Kidney capillary endothelial cell (primary cell): ENCODE measurements at regions not wholly inside any gene's neighbourhood (a gene's known extent, or its start where the extent isn't known, plus 50 kb on each side); places are given as distances from the start of the nearest gene placed in this dataset.
A peak's percentile ranks its signal among the peaks of the same experiment; 100 is the strongest.

Experiments
- DNase-seq: peaks from one replicate; pipeline ENCODE4 v3.0.0-alpha.2; 2018; ENCODE audit warnings: low spot score

- no peak for DNase-seq
Measured at GRCh38 chr7:85655252-85655651, 468.4 kb upstream of the SEMA3D start.

GRCh38 chr7:85644272-85644671 lies 457.4 kb upstream of the SEMA3D start:
- no peak for DNase-seq

GRCh38 chr7:85641331-85641730 lies 454.5 kb upstream of the SEMA3D start:
- DNase-seq, result no peak

- DNase-seq, result no peak
Measured at GRCh38 chr7:85638394-85638793, 451.5 kb upstream of the SEMA3D start.

- DNase-seq, result no peak
Measured at GRCh38 chr7:85634951-85635350, 448.1 kb upstream of the SEMA3D start.

- peak; percentile 34 for DNase-seq
Measured at GRCh38 chr7:85630904-85631600, 444.2 kb upstream of the SEMA3D start.

- DNase-seq, result no peak
Measured at GRCh38 chr7:85627791-85628586, 441.1 kb upstream of the SEMA3D start.

- no peak for DNase-seq
Measured at GRCh38 chr7:85622059-85622458, 435.2 kb upstream of the SEMA3D start.

GRCh38 chr7:85620936-85621685 lies 434.3 kb upstream of the SEMA3D start:
- DNase-seq, result no peak

- DNase-seq, result no peak
Measured at GRCh38 chr7:85619236-85619635, 432.4 kb upstream of the SEMA3D start.

- no peak for DNase-seq
Measured at GRCh38 chr7:85614684-85615083, 427.8 kb upstream of the SEMA3D start.

GRCh38 chr7:85612514-85612913 lies 425.7 kb upstream of the SEMA3D start:
- no peak for DNase-seq

GRCh38 chr7:85608804-85609203 lies 421.9 kb upstream of the SEMA3D start:
- no peak for DNase-seq

- DNase-seq, result no peak
Measured at GRCh38 chr7:85602196-85602595, 415.3 kb upstream of the SEMA3D start.

GRCh38 chr7:85600395-85600794 lies 413.5 kb upstream of the SEMA3D start:
- DNase-seq, result no peak

- DNase-seq, result no peak
Measured at GRCh38 chr7:85596827-85597226, 410.0 kb upstream of the SEMA3D start.

GRCh38 chr7:85595750-85596178 lies 408.9 kb upstream of the SEMA3D start:
- DNase-seq, result no peak

GRCh38 chr7:85593355-85593754 lies 406.5 kb upstream of the SEMA3D start:
- DNase-seq, result no peak

- no peak for DNase-seq
Measured at GRCh38 chr7:85587785-85588184, 400.9 kb upstream of the SEMA3D start.

GRCh38 chr7:85586091-85586490 lies 399.2 kb upstream of the SEMA3D start:
- no peak for DNase-seq

- no peak for DNase-seq
Measured at GRCh38 chr7:85583131-85583953, 396.5 kb upstream of the SEMA3D start.

GRCh38 chr7:85573844-85574243 lies 387.0 kb upstream of the SEMA3D start:
- DNase-seq, result no peak
